ENCODE measurements at regions not wholly inside any gene's neighbourhood (a gene's known extent, or its start where the extent isn't known, plus 50 kb on each side); places are given as distances from the start of the nearest gene placed in this dataset.

- ChIA-PET POLR2A (no interaction called here), CTCF (ENCODE audit: low intra/inter-chr PET ratio, low total read pairs) (no interaction called here)
- 15% methylated on average over 3 of the region's 3 CpGs for WGBS (ENCODE audit: low lambda C conversion rate)
- in situ Hi-C loops (cut with HindIII; ENCODE audit: extremely low pct_ligation_motif_present, low pct_unique_long_range_greater_than_20kb), result no loop called here
- Histone ChIP-seq H3K4me1 (ENCODE audit: insufficient read depth, low read length) (no peaks in the 10 kb centered on the region), H3K79me2 (ENCODE audit: insufficient read depth, low read length) (no peaks in the 10 kb centered on the region), H3K36me3 (replicated peaks in 1 of 2; ENCODE audit: control insufficient read depth in 1 of 2, insufficient read depth in 2 of 2, low read length in 2 of 2) (no peaks in the 10 kb centered on the region), H3K27me3 (ENCODE audit: control insufficient read depth in 1 of 2, insufficient read depth in 2 of 2, low read length in 2 of 2) (no peaks in the 10 kb centered on the region; a peak in 1 of 5 replicates), H2AFZ (ENCODE audit: low read length) (no peak overlapping the region), H3K9ac (ENCODE audit: insufficient read depth, low read depth, low read length) (no peak overlapping the region), H3K27ac (ENCODE audit: extremely low read length, insufficient read depth, low read length) (no peak overlapping the region), H3K9me3 (ENCODE audit: low read length) (no peaks in the 10 kb centered on the region), H3K4me2 (ENCODE audit: low read depth, low read length) (no peak overlapping the region), H3K4me3 (replicated peaks in 1 of 3; ENCODE audit: insufficient read depth in 1 of 3, low read depth in 2 of 3, low read length in 3 of 3) (no peak overlapping the region), H4K20me1 (ENCODE audit: insufficient read depth, low read length) (no peaks in the 10 kb centered on the region)
- FAIRE-seq, result no peak
- no peak for TF ChIP-seq TFDP2 (CRISPR knock-in tag; IDR thresholded peaks at IDR 0.05)
- TF ChIP-seq ZNF496 (CRISPR knock-in tag; IDR thresholded peaks at IDR 0.05; ENCODE audit: insufficient replicate concordance), result no peak
- no peak for TF ChIP-seq RFXAP (CRISPR knock-in tag; IDR thresholded peaks at IDR 0.05; ENCODE audit: borderline replicate concordance)
- no peak for ATAC-seq
- intact Hi-C loops (cut with micrococcal nuclease; ENCODE audit: unreplicated experiment), result no loop called here
- BruUV-seq (replicated peaks), result no TSS peak
- no peak for DNase-seq (ENCODE audit: low spot score)
Observed at GRCh38 chr1:55937840-55938375, 641.5 kb downstream of the PLPP3 start.

GRCh38 chr1:55935236-55935635 lies 644.1 kb downstream of the PLPP3 start:
- Histone ChIP-seq H3K4me2 (ENCODE audit: low read depth, low read length) (no peak overlapping the region), H3K9ac (ENCODE audit: insufficient read depth, low read depth, low read length) (no peak overlapping the region), H3K36me3 (replicated peaks in 1 of 2; ENCODE audit: control insufficient read depth in 1 of 2, insufficient read depth in 2 of 2, low read length in 2 of 2) (no peaks in the 10 kb centered on the region), H3K27me3 (ENCODE audit: control insufficient read depth in 1 of 2, insufficient read depth in 2 of 2, low read length in 2 of 2) (no peaks in the 10 kb centered on the region; a peak in 1 of 5 replicates), H2AFZ (ENCODE audit: low read length) (no peak overlapping the region), H3K9me3 (ENCODE audit: low read length) (no peaks in the 10 kb centered on the region), H3K4me3 (replicated peaks in 1 of 3; ENCODE audit: insufficient read depth in 1 of 3, low read depth in 2 of 3, low read length in 3 of 3) (no peak overlapping the region), H4K20me1 (ENCODE audit: insufficient read depth, low read length) (no peaks in the 10 kb centered on the region), H3K4me1 (ENCODE audit: insufficient read depth, low read length) (no peaks in the 10 kb centered on the region), H3K79me2 (ENCODE audit: insufficient read depth, low read length) (no peaks in the 10 kb centered on the region), H3K27ac (ENCODE audit: extremely low read length, insufficient read depth, low read length) (no peak overlapping the region)
- BruUV-seq (replicated peaks), result no TSS peak
- WGBS (ENCODE audit: low lambda C conversion rate), result 3% methylated on average over 2 of the region's 5 CpGs
- ChIA-PET CTCF (ENCODE audit: low intra/inter-chr PET ratio, low total read pairs) (no interaction called here), POLR2A (no interaction called here)
- intact Hi-C loops (cut with micrococcal nuclease; ENCODE audit: unreplicated experiment), result no loop called here
- ATAC-seq, result no peak
- in situ Hi-C loops (cut with HindIII; ENCODE audit: extremely low pct_ligation_motif_present, low pct_unique_long_range_greater_than_20kb), result no loop called here
- DNase-seq (ENCODE audit: low spot score), result no peak
- no peak for FAIRE-seq
- TF ChIP-seq PAXIP1 (CRISPR knock-in tag; conservative IDR thresholded peaks at IDR 0.05) (no peak), FOSL2 (CRISPR knock-in tag; IDR thresholded peaks at IDR 0.05) (no peak), ZNF446 (CRISPR knock-in tag; IDR thresholded peaks at IDR 0.05) (no peak), ATF7-NPFF (CRISPR knock-in tag; IDR thresholded peaks at IDR 0.05; ENCODE audit: low read depth) (no peak), NR2F2 (IDR thresholded peaks at IDR 0.05; ENCODE audit: borderline replicate concordance, low read depth) (no peak), NFKBIZ (CRISPR knock-in tag; IDR thresholded peaks at IDR 0.05) (no peak), TEF (CRISPR knock-in tag; IDR thresholded peaks at IDR 0.05) (no peak), MYNN (CRISPR knock-in tag; IDR thresholded peaks at IDR 0.05; ENCODE audit: low read depth) (no peak), TFDP2 (CRISPR knock-in tag; IDR thresholded peaks at IDR 0.05) (no peak)
